RWPE2 (cell line): ENCODE measurements at regions not wholly inside any gene's neighbourhood (a gene's known extent, or its start where the extent isn't known, plus 50 kb on each side); places are given as distances from the start of the nearest gene placed in this dataset.
"Not testable (repeated sequence)": the region's sequence is repeated elsewhere in the genome, so short reads cannot be mapped to it uniquely, and the experiment has no call there.

ENCODE experiments used
- ATAC-seq: fragments of 200-7000 bp; cut with Tn5 transposase; 3 replicates; pipeline ENCODE4 v1.9.1; 2021; ENCODE audit warnings: low read depth
- DNase-seq: peaks from one replicate; pipeline ENCODE4 v3.0.0-alpha.2; 2020; ENCODE audit warnings: low spot score
- H3K27ac ChIP-seq: fragments of 450-650 bp; 2 replicates; pipeline ENCODE4 v1.5.1; 2017; ENCODE audit warnings: mild to moderate bottlenecking; ENCODE audit not compliant: poor library complexity, severe bottlenecking
- H3K27me3 ChIP-seq: fragments of 250-450 bp; sonication (Bioruptor Pico); 2 replicates; pipeline ENCODE4 v1.5.1; 2021; ENCODE audit warnings: mild to moderate bottlenecking, moderate library complexity; ENCODE audit not compliant: insufficient read depth, poor library complexity, severe bottlenecking
- H3K36me3 ChIP-seq: fragments of 250-450 bp; sonication (Bioruptor Pico); 2 replicates; pipeline ENCODE4 v1.5.1; 2020; ENCODE audit warnings: low read depth, mild to moderate bottlenecking, moderate library complexity
- H3K4me1 ChIP-seq: fragments of 250-450 bp; sonication (Bioruptor Pico); 2 replicates; pipeline ENCODE4 v1.5.1; 2021; ENCODE audit warnings: mild to moderate bottlenecking, moderate library complexity; ENCODE audit not compliant: insufficient read depth, poor library complexity, severe bottlenecking
- H3K4me3 ChIP-seq: fragments of 250-450 bp; sonication (Bioruptor Pico); 2 replicates; pipeline ENCODE4 v1.5.1; 2021; ENCODE audit warnings: mild to moderate bottlenecking, moderate library complexity; ENCODE audit not compliant: severe bottlenecking
- H3K9me3 ChIP-seq: fragments of 250-450 bp; sonication (Bioruptor Pico); 2 replicates; pipeline ENCODE4 v1.5.1; 2021; ENCODE audit warnings: mild to moderate bottlenecking, moderate library complexity; ENCODE audit not compliant: severe bottlenecking

GRCh38 chr13:18891242-18891641 is 290.4 kb downstream of the TUBA3C start:
- not testable (repeated sequence) for H3K4me3 ChIP-seq, H3K36me3 ChIP-seq, H3K27me3 ChIP-seq, H3K9me3 ChIP-seq, DNase-seq, H3K27ac ChIP-seq, H3K4me1 ChIP-seq, ATAC-seq

DNA sequence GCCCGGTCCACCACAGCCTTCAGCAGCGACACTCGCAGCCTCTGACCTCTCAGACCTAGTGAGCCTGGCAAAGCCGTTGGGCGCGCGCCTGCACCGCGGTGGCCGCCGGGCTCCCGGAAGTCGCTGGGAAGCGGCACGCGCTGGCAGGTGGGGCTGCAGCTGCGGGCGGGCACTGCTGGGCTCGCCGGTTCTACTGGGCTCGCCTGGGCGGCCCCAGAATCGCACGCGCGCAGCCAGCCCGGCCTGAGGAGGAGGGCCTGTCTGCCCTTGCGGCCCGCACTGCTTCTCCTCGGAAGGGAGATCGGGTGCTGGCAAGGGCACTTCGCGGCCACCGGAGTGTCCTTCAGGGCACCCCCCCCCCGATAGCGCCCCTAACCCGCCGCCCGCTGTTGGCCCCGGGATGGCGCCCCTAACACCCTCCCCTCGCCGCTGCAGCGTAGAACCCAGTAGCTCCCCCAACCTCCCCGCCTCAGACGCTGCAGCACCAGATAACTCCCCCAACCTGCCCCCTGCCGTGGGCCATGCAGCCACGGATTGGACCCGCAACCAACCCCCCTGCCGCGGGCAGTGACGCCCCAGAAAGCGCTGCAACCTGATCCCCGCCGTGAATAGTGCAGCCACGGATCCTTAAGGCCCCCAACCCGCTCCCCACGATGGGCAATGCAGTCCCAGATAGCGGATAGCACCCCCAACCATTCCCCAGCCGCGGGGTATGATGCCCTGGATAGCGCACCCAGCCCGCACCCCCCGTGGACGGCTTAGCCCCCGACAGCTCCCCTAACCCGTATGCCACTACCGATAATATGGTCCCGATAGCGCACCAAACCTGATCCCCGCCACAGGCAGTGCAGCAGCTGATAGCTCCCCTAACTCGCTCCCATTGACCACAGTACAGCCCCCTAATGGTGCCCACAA is 306.5 kb downstream of the TUBA3C start:
- not testable (repeated sequence) for H3K4me1 ChIP-seq, H3K27ac ChIP-seq, DNase-seq, H3K36me3 ChIP-seq, H3K27me3 ChIP-seq, H3K4me3 ChIP-seq, H3K9me3 ChIP-seq, ATAC-seq

DNA sequence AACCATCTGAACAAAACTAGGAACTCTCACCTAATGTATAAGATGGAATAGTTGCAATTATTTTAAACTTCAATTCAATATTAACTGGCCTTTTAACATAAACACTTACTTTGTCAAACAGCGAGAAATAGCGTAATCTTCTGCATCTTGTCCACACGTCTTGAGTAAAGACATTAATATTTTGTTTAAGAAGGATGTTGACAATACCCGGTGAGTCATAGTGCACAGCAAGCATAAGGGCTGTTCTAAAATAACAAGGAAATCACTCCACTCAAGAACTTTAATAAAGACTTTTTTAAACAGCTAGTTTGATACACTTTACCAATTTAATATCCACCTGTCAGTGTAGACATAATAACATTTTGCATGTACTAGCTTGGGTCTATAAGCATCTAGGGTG is 311.1 kb downstream of the TUBA3C start:
- not testable (repeated sequence) for H3K9me3 ChIP-seq, H3K27me3 ChIP-seq, H3K27ac ChIP-seq, DNase-seq, ATAC-seq, H3K4me3 ChIP-seq, H3K4me1 ChIP-seq, H3K36me3 ChIP-seq

- not testable (repeated sequence) for H3K36me3 ChIP-seq, ATAC-seq, H3K4me1 ChIP-seq, DNase-seq, H3K9me3 ChIP-seq, H3K27me3 ChIP-seq, H3K27ac ChIP-seq, H3K4me3 ChIP-seq
These were observed 312.3 kb downstream of the TUBA3C start for GRCh38 chr13:18869365-18869764.

DNA sequence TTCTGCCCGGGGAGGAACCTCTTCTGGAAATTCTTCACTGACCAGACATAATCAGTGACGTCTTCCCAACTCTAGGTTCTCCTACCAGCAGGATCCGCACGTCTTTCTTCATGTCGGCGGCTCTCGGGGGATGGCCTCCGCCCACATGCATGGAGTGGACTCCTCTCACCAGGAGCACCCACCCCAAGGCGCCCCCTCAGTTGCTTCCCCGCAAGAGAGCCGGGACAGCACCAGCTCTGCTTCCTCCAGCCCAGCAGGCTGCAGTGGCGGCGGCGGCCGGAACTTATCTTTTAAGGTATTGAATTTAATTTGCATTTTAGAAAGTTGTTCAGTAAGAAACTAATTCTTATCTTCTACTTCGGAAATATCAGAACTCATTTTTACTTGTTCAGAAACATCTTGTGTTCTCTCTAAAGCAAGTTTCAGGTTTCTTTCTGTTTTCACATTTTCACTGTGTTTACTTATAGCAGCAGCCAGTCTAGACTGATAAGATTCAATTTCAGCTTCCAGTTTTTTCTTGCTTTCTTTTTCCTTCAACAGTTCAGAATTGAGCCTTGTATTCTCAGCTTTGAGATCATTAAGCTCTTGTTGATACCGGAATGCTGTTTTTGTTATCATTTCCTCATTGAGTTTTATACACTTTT is 343.5 kb downstream of the TUBA3C start:
- H3K4me1 ChIP-seq: not testable (repeated sequence)

GRCh38 chr13:18837179-18837745 is 344.4 kb downstream of the TUBA3C start:
- ATAC-seq, H3K4me1 ChIP-seq, H3K4me3 ChIP-seq, H3K27me3 ChIP-seq, H3K27ac ChIP-seq, DNase-seq, H3K36me3 ChIP-seq, H3K9me3 ChIP-seq: not testable (repeated sequence)

More for the DNA sequence above, 343.5 kb downstream of the TUBA3C start:
- not testable (repeated sequence) for ATAC-seq, H3K4me3 ChIP-seq, H3K27ac ChIP-seq, DNase-seq, H3K9me3 ChIP-seq, H3K27me3 ChIP-seq, H3K36me3 ChIP-seq

GRCh38 chr13:18836371-18837178 is 345.0 kb downstream of the TUBA3C start:
- H3K9me3 ChIP-seq, ATAC-seq, H3K27ac ChIP-seq, DNase-seq, H3K36me3 ChIP-seq, H3K27me3 ChIP-seq, H3K4me1 ChIP-seq, H3K4me3 ChIP-seq: not testable (repeated sequence)

GRCh38 chr13:18835754-18836153 is 345.9 kb downstream of the TUBA3C start:
- H3K27ac ChIP-seq, H3K9me3 ChIP-seq, H3K27me3 ChIP-seq, DNase-seq, ATAC-seq, H3K4me3 ChIP-seq, H3K4me1 ChIP-seq, H3K36me3 ChIP-seq: not testable (repeated sequence)

DNA sequence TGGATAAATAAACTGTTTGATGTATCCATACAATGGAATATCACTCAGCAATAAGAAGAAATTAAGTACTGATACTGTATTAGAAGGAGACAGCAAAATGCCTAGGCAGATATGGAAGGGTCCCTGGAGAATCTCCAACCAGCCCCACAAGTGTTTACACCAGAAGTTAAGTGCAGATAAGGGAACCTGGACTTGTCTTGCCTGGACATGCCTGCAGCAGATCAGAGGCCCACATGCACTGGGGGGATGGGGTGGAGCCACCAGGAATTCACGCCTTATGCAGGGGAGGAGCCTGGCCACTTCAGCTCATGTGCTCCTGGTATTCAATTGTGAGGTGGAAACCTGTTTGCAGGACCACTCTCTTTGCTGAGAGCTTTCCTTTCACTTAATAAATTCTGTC is 356.9 kb downstream of the TUBA3C start:
- H3K27ac ChIP-seq, H3K27me3 ChIP-seq, H3K9me3 ChIP-seq, H3K36me3 ChIP-seq, H3K4me3 ChIP-seq, ATAC-seq, H3K4me1 ChIP-seq, DNase-seq: not testable (repeated sequence)

GRCh38 chr13:18822655-18823639 is 358.7 kb downstream of the TUBA3C start:
- H3K4me3 ChIP-seq, ATAC-seq, H3K9me3 ChIP-seq: not testable (repeated sequence)

More at GRCh38 chr13:18822655-18823639, 358.7 kb downstream of the TUBA3C start:
- not testable (repeated sequence) for DNase-seq, H3K36me3 ChIP-seq, H3K27ac ChIP-seq, H3K27me3 ChIP-seq, H3K4me1 ChIP-seq
